GM12892 (cell line): ENCODE measurements at regions not wholly inside any gene's neighbourhood (a gene's known extent, or its start where the extent isn't known, plus 50 kb on each side); places are given as distances from the start of the nearest gene placed in this dataset.

Source experiments
- POLR2A ChIP-seq: IDR thresholded peaks from 2 replicates; pipeline ENCODE4 v1.6.1; 2011; ENCODE audit warnings: low read depth, low read length, control low read depth
- POLR2AphosphoS5 ChIP-seq: IDR thresholded peaks from 2 replicates; pipeline ENCODE4 v1.6.1; 2011; ENCODE audit warnings: low read depth, low read length, control low read depth

- no peak for TF ChIP-seq POLR2AphosphoS5
- no peak for TF ChIP-seq POLR2A
These were observed 257.3 kb downstream of the GLI2 start for GRCh38 chr2:120992791-120993555.
